ENCODE measurements at regions not wholly inside any gene's neighbourhood (a gene's known extent, or its start where the extent isn't known, plus 50 kb on each side); places are given as distances from the start of the nearest gene placed in this dataset.
"Not testable (repeated sequence)": the region's sequence is repeated elsewhere in the genome, so short reads cannot be mapped to it uniquely, and the experiment has no call there.

DNA sequence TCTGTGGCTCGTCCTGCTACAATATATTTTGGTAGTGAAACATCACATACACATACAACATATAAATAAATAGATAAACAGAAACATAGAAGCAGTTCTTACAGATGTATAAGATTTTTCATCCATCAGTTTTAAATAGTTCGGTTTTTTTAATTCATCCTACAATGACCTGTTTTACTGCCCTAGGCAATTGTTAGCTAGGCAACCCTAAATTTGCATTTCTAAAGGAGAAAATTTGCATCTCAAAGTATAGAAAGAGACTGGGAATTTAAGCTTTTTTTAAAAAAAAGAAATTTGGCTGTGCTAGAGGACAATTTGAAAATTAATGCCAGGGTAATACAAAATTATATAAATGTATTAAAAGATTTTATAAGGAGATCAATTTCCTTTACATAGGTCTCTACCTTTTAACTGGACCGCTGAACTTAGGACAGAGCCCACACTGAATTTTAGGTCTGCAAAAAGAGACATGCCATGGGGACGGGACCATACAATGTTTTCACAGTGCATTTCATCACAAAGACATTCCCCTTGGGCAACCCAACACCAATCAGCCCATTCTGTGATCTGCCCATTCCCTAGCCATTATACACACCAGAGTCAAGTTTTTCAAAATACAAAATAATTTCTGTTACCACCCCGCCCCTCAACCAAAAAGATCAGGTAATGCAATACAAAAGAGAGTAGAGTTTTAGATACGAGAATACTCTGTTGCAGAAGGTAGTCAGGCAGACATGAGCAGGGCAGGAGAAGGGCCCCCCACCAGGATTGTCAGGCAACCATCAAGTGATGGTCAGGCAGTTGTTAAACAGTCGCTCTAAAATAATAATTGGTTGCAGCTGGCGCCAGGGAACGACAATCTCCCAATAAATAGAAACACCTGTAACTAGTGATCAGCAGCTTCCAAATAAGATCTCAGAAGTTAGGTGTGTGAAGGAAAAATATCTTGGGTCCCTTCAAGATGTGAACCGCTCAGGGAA is 299.7 kb upstream of the SGCG start:
- no peaks in the 10 kb centered on the region for H4K20me1 ChIP-seq (ENCODE audit: low read length)
- no peaks in the 10 kb centered on the region for H3K4me1 ChIP-seq (ENCODE audit: insufficient read depth, low read length)
- H3K9me2 ChIP-seq (replicated peaks; ENCODE audit: low read length) = no peaks in the 10 kb centered on the region
- H3K27me3 ChIP-seq (ENCODE audit: low read length) = 0 out of 2 replicates have a peak, but pooled peaks cover 7% of the 10 kb centered on the region
- intact Hi-C loops (cut with micrococcal nuclease) = no loop called here
- TF ChIP-seq, protein P1, sequence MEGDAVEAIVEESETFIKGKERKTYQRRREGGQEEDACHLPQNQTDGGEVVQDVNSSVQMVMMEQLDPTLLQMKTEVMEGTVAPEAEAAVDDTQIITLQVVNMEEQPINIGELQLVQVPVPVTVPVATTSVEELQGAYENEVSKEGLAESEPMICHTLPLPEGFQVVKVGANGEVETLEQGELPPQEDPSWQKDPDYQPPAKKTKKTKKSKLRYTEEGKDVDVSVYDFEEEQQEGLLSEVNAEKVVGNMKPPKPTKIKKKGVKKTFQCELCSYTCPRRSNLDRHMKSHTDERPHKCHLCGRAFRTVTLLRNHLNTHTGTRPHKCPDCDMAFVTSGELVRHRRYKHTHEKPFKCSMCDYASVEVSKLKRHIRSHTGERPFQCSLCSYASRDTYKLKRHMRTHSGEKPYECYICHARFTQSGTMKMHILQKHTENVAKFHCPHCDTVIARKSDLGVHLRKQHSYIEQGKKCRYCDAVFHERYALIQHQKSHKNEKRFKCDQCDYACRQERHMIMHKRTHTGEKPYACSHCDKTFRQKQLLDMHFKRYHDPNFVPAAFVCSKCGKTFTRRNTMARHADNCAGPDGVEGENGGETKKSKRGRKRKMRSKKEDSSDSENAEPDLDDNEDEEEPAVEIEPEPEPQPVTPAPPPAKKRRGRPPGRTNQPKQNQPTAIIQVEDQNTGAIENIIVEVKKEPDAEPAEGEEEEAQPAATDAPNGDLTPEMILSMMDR (conservative IDR thresholded peaks at IDR 0.05; ENCODE audit: low read depth, low read length) = no peak
- TF ChIP-seq EZH2phosphoT487 (IDR thresholded peaks at IDR 0.05; ENCODE audit: borderline replicate concordance, low read length) (no peak), EZH2 (IDR thresholded peaks at IDR 0.05; ENCODE audit: low read length, unreplicated experiment) (no peak)
- no peaks in the 10 kb centered on the region for H3F3A ChIP-seq (ENCODE audit: low read length, unreplicated experiment)
- DNase-seq (no peak), ATAC-seq (no peak)
- no peaks in the 10 kb centered on the region for H3K79me2 ChIP-seq (ENCODE audit: low read length)
- ChIA-PET POLR2A (ENCODE audit: unreplicated experiment) (no interaction called here), CTCF (no interaction called here)
- no peak overlapping the region for H3K4me2 ChIP-seq (ENCODE audit: low read length)
- no peak overlapping the region for H2AFZ ChIP-seq (ENCODE audit: low read length)
- H3K9ac ChIP-seq (ENCODE audit: low read length) = no peak overlapping the region
- no peaks in the 10 kb centered on the region for H3K36me3 ChIP-seq (ENCODE audit: low read depth, low read length)
- H3K27ac ChIP-seq (ENCODE audit: low read length) = no peak overlapping the region
- no peak overlapping the region for H3K4me3 ChIP-seq (ENCODE audit: low read length)
- H3K9me3 ChIP-seq (ENCODE audit: low read length) = no peaks in the 10 kb centered on the region
- no TSS peak for BruUV-seq (replicated peaks)

GRCh38 chr13:22881721-22882608 is 298.8 kb upstream of the SGCG start:
- H3K4me3 ChIP-seq (ENCODE audit: low read length); DNase-seq; H3K27ac ChIP-seq (ENCODE audit: low read length); H3K27me3 ChIP-seq (ENCODE audit: low read length); ATAC-seq; H2AFZ ChIP-seq (ENCODE audit: low read length); H3K4me1 ChIP-seq (ENCODE audit: insufficient read depth, low read length); H3K4me2 ChIP-seq (ENCODE audit: low read length); H3K9me3 ChIP-seq (ENCODE audit: low read length); intact Hi-C loops (cut with micrococcal nuclease); BruUV-seq (replicated peaks); H4K20me1 ChIP-seq (ENCODE audit: low read length); H3K36me3 ChIP-seq (ENCODE audit: low read depth, low read length); H3K9me2 ChIP-seq (replicated peaks; ENCODE audit: low read length); H3K79me2 ChIP-seq (ENCODE audit: low read length); CTCF ChIA-PET; H3K9ac ChIP-seq (ENCODE audit: low read length); H3F3A ChIP-seq (ENCODE audit: low read length, unreplicated experiment); POLR2A ChIA-PET (ENCODE audit: unreplicated experiment): not testable (repeated sequence)

DNA sequence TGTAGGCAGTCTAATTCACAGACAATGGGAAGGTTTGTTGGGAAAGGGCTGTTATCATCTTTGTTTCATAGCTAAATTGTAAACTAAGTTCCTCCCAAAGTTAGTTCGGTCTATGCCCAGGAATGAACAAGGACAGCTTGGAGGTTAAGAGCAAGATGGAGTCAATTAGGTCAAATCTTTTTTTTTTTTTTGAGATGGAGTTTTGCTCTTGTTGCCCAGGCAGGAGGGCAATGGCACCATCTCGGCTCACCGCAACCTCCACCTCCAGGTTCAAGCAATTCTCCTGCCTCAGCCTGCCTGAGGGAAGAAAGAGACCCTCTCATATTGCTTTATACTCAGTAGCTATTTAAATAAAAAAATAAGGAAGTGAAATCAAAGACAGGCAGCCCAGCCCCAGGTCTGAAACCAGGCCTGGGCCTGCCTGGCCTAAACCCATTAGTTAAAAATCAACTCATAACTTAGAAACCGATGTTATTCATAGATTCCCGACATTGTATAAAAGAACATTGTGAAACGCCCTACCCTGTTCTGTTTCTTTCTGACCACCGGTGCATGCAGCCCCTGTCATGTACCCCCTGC is 297.4 kb upstream of the SGCG start:
- Histone ChIP-seq H3K36me3 (ENCODE audit: low read depth, low read length) (no peaks in the 10 kb centered on the region), H3K27ac (ENCODE audit: low read length) (no peak overlapping the region), H3K27me3 (ENCODE audit: low read length) (0 out of 2 replicates have a peak, but pooled peaks cover 7% of the 10 kb centered on the region), H4K20me1 (ENCODE audit: low read length) (no peaks in the 10 kb centered on the region), H2AFZ (ENCODE audit: low read length) (no peak overlapping the region), H3K4me2 (ENCODE audit: low read length) (no peak overlapping the region), H3K9me3 (ENCODE audit: low read length) (no peaks in the 10 kb centered on the region), H3K9ac (ENCODE audit: low read length) (no peak overlapping the region), H3K4me3 (ENCODE audit: low read length) (no peak overlapping the region), H3K4me1 (ENCODE audit: insufficient read depth, low read length) (no peaks in the 10 kb centered on the region), H3F3A (ENCODE audit: low read length, unreplicated experiment) (no peaks in the 10 kb centered on the region), H3K9me2 (replicated peaks; ENCODE audit: low read length) (no peaks in the 10 kb centered on the region), H3K79me2 (ENCODE audit: low read length) (no peaks in the 10 kb centered on the region)
- intact Hi-C loops (cut with micrococcal nuclease) = no loop called here
- ChIA-PET CTCF (no interaction called here), POLR2A (ENCODE audit: unreplicated experiment) (no interaction called here)
- ATAC-seq (no peak), DNase-seq (no peak)
- BruUV-seq (replicated peaks) = no TSS peak
- no peak for TF ChIP-seq EZH2 (IDR thresholded peaks at IDR 0.05; ENCODE audit: low read length, unreplicated experiment)
- TF ChIP-seq EZH2phosphoT487 (IDR thresholded peaks at IDR 0.05; ENCODE audit: borderline replicate concordance, low read length) = no peak
- TF ChIP-seq, protein P1 (conservative IDR thresholded peaks at IDR 0.05; ENCODE audit: low read depth, low read length) = no peak
